ENCODE measurements at regions not wholly inside any gene's neighbourhood (a gene's known extent, or its start where the extent isn't known, plus 50 kb on each side); places are given as distances from the start of the nearest gene placed in this dataset.

DNA sequence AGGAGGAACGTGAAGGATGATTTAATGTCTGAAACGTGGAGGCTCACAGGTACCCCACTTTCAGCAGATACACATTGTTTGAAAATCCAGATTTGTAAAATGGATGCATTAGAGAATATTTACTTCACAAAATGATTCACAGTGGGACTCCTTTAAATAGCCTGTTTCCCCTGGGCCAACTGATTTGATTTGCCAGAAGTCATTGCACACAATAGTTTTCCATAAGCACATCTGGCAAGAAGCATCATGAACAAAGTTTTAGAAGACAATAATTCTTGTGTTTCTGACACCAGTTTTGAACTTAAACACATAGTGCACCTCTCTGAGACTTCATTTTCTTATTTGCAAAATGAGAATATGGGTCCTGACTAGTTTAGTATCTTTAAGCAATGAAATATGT is 451.4 kb upstream of the SLC14A2 start:
- 70% methylated on average over 2 of the region's 2 CpGs for whole genome bisulfite sequencing
- no peak for DNase-seq (ENCODE audit: low spot score in 2 of 2)
- no peaks in the 10 kb centered on the region for H3K27me3 ChIP-seq
- H3K4me1 ChIP-seq = peaks cover 8% of the 10 kb centered on the region
- no peak overlapping the region for H3K4me3 ChIP-seq
- TF ChIP-seq EP300 (IDR thresholded peaks at IDR 0.05) (no peak), POLR2AphosphoS5 (IDR thresholded peaks at IDR 0.05) (no peak), POLR2A (IDR thresholded peaks at IDR 0.05) (no peak), CTCF (IDR thresholded peaks at IDR 0.05) (no peak)
- H3K9me3 ChIP-seq = no peaks in the 10 kb centered on the region
- H3K27ac ChIP-seq = no peak overlapping the region
- no peaks in the 10 kb centered on the region for H3K36me3 ChIP-seq

DNA sequence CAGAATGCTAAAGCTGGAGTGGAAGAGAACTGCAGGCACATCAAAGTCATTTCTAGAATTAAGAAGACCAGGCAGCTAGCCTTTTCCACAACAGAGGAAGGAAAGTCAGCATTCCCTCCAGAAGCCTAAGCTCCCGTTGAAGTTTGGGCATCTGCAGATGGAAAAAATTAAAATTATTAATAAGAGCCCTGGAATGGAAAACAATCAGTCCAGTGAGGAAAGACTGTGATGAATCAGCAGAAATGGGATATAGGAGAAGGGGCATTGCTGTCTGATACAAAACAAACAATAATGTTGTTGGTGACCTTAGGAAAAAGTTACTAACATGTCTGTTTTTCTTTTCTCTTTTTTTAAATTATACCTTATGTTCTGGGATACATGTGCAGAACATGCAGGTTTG is 450.7 kb upstream of the SLC14A2 start:
- no peak overlapping the region for H3K4me3 ChIP-seq
- H3K27ac ChIP-seq = no peak overlapping the region
- H3K36me3 ChIP-seq = no peaks in the 10 kb centered on the region
- H3K9me3 ChIP-seq = no peaks in the 10 kb centered on the region
- WGBS = 62% methylated on average over 1 of the region's 1 CpG
- peaks cover 14% of the 10 kb centered on the region for H3K4me1 ChIP-seq
- DNase-seq (ENCODE audit: low spot score in 2 of 2) = no peak
- TF ChIP-seq CTCF (IDR thresholded peaks at IDR 0.05) (no peak), POLR2A (IDR thresholded peaks at IDR 0.05) (no peak), POLR2AphosphoS5 (IDR thresholded peaks at IDR 0.05) (no peak), EP300 (IDR thresholded peaks at IDR 0.05) (no peak)
- no peaks in the 10 kb centered on the region for H3K27me3 ChIP-seq

GRCh38 chr18:45165176-45165713 is 450.0 kb upstream of the SLC14A2 start:
- no peaks in the 10 kb centered on the region for H3K36me3 ChIP-seq
- H3K27me3 ChIP-seq = no peaks in the 10 kb centered on the region
- no peak for TF ChIP-seq CTCF (IDR thresholded peaks at IDR 0.05)
- TF ChIP-seq POLR2AphosphoS5 (IDR thresholded peaks at IDR 0.05) = no peak
- no peak for TF ChIP-seq EP300 (IDR thresholded peaks at IDR 0.05)
- no peak for TF ChIP-seq POLR2A (IDR thresholded peaks at IDR 0.05)
- no peaks in the 10 kb centered on the region for H3K9me3 ChIP-seq
- H3K4me1 ChIP-seq = peaks cover 14% of the 10 kb centered on the region
- no peak overlapping the region for H3K4me3 ChIP-seq
- DNase-seq (ENCODE audit: low spot score in 2 of 2) = no peak
- H3K27ac ChIP-seq = no peak overlapping the region

DNA sequence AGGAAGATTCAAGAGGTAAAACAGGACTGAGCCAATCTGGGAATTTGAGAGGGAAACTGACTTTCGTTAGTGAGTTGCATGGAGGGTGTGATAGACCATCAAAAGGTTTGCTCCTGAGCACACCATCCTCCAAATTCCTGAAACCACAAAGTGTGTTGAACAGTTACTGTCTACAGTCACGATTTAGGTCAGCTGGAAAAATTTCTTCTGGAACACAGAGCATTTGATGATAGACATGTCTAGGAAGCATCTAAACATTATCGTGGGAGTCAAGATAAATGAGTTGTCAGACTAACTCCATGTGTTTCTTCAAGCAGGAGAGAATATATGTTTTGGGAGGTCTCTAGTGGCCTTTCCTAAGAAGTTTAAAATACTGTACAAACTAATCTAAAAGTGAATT is 449.4 kb upstream of the SLC14A2 start:
- H3K36me3 ChIP-seq = no peaks in the 10 kb centered on the region
- no peak for TF ChIP-seq POLR2A (IDR thresholded peaks at IDR 0.05)
- no peak for TF ChIP-seq POLR2AphosphoS5 (IDR thresholded peaks at IDR 0.05)
- TF ChIP-seq EP300 (IDR thresholded peaks at IDR 0.05) = no peak
- TF ChIP-seq CTCF (IDR thresholded peaks at IDR 0.05) = no peak
- no peaks in the 10 kb centered on the region for H3K27me3 ChIP-seq
- no peak for DNase-seq (ENCODE audit: low spot score in 2 of 2)
- H3K9me3 ChIP-seq = no peaks in the 10 kb centered on the region
- WGBS = 79% methylated on average over 3 of the region's 3 CpGs
- H3K4me3 ChIP-seq = no peak overlapping the region
- no peak overlapping the region for H3K27ac ChIP-seq
- peaks cover 14% of the 10 kb centered on the region for H3K4me1 ChIP-seq

GRCh38 chr18:45166341-45166835 is 448.9 kb upstream of the SLC14A2 start:
- WGBS = 76% methylated on average over 5 of the region's 5 CpGs
- Histone ChIP-seq H3K36me3 (no peaks in the 10 kb centered on the region), H3K27ac (no peak overlapping the region), H3K27me3 (no peaks in the 10 kb centered on the region), H3K4me1 (peaks cover 14% of the 10 kb centered on the region), H3K9me3 (no peaks in the 10 kb centered on the region), H3K4me3 (no peak overlapping the region)
- TF ChIP-seq CTCF (IDR thresholded peaks at IDR 0.05) (no peak), POLR2A (IDR thresholded peaks at IDR 0.05) (no peak), POLR2AphosphoS5 (IDR thresholded peaks at IDR 0.05) (no peak), EP300 (IDR thresholded peaks at IDR 0.05) (no peak)
- DNase-seq (ENCODE audit: low spot score in 2 of 2) = no peak
